ENCODE measurements at regions not wholly inside any gene's neighbourhood (a gene's known extent, or its start where the extent isn't known, plus 50 kb on each side); places are given as distances from the start of the nearest gene placed in this dataset.

DNA sequence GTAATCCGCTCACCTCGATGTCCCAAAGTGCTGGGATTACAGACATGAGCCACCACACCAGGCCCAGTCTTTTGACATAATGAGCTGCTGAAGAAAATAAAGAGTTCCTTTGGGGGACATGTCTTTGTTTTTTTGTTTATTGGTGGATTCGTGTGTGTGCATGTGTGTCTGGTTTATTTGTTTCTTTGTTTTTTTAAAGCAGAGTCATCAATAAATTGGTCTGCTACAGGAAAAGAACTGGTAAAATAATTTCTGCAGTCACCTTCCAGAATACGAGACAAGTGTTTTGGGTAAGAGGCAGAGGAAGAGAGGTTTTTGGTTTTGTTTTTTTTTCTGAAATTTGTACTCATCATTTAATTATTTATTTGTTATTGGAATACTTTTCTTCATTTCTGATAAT is 51.5 kb upstream of the PPP3CA start:
- peaks cover 2% of the 10 kb centered on the region for H3K4me1 ChIP-seq (ENCODE audit: insufficient read depth, poor library complexity, severe bottlenecking)
- H3K27ac ChIP-seq (ENCODE audit: poor library complexity, severe bottlenecking): no peak overlapping the region
- no peaks in the 10 kb centered on the region for H3K27me3 ChIP-seq (ENCODE audit: insufficient read depth, poor library complexity, severe bottlenecking)
- H3K9me3 ChIP-seq (ENCODE audit: severe bottlenecking): no peaks in the 10 kb centered on the region
- TF ChIP-seq, protein P1, sequence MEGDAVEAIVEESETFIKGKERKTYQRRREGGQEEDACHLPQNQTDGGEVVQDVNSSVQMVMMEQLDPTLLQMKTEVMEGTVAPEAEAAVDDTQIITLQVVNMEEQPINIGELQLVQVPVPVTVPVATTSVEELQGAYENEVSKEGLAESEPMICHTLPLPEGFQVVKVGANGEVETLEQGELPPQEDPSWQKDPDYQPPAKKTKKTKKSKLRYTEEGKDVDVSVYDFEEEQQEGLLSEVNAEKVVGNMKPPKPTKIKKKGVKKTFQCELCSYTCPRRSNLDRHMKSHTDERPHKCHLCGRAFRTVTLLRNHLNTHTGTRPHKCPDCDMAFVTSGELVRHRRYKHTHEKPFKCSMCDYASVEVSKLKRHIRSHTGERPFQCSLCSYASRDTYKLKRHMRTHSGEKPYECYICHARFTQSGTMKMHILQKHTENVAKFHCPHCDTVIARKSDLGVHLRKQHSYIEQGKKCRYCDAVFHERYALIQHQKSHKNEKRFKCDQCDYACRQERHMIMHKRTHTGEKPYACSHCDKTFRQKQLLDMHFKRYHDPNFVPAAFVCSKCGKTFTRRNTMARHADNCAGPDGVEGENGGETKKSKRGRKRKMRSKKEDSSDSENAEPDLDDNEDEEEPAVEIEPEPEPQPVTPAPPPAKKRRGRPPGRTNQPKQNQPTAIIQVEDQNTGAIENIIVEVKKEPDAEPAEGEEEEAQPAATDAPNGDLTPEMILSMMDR (IDR thresholded peaks at IDR 0.05; ENCODE audit: poor library complexity, severe bottlenecking): no peak
- H3K4me3 ChIP-seq (ENCODE audit: severe bottlenecking): no peak overlapping the region
- no peak for ATAC-seq (ENCODE audit: low read depth)
- DNase-seq (ENCODE audit: low spot score): no peak
- H3K36me3 ChIP-seq (ENCODE audit: low read depth): no peaks in the 10 kb centered on the region
